NCI-H2081 (cell line): ENCODE measurements at regions not wholly inside any gene's neighbourhood (a gene's known extent, or its start where the extent isn't known, plus 50 kb on each side); places are given as distances from the start of the nearest gene placed in this dataset.
"Not testable (repeated sequence)": the region's sequence is repeated elsewhere in the genome, so short reads cannot be mapped to it uniquely, and the experiment has no call there.

ENCODE experiments used
- DNase-seq, 2 experiments: peaks; one replicate each; lab custom pipeline; 2025; lab: John Stamatoyannopoulos, UW

GRCh38 chr14:39576258-39576657 is 144.0 kb upstream of the FBXO33 start:
- no peak for DNase-seq

- DNase-seq: no peak
Measured at GRCh38 chr14:39568809-39569538, 136.7 kb upstream of the FBXO33 start.

- no peak for DNase-seq
Measured at GRCh38 chr14:39566795-39567194, 134.6 kb upstream of the FBXO33 start.

- DNase-seq: no peak
Measured at GRCh38 chr14:39563361-39563760, 131.1 kb upstream of the FBXO33 start.

- DNase-seq: no peak
Measured at GRCh38 chr14:39562175-39562574, 129.9 kb upstream of the FBXO33 start.

GRCh38 chr14:39558525-39558924 is 126.3 kb upstream of the FBXO33 start:
- no peak for DNase-seq

- no peak for DNase-seq
Measured at GRCh38 chr14:39555749-39556148, 123.5 kb upstream of the FBXO33 start.

- DNase-seq: no peak
Measured at GRCh38 chr14:39554576-39554975, 122.3 kb upstream of the FBXO33 start.

- no peak for DNase-seq
Measured at GRCh38 chr14:39548358-39548757, 116.1 kb upstream of the FBXO33 start.

- no peak for DNase-seq
Measured at GRCh38 chr14:39547845-39548244, 115.6 kb upstream of the FBXO33 start.

- DNase-seq: no peak
Measured at GRCh38 chr14:39505812-39506211, 73.6 kb upstream of the FBXO33 start.

GRCh38 chr14:39500253-39500652 is 68.0 kb upstream of the FBXO33 start:
- no peak for DNase-seq

- no peak for DNase-seq
Measured at GRCh38 chr14:39499514-39499913, 67.3 kb upstream of the FBXO33 start.

GRCh38 chr14:39497677-39498076 is 65.4 kb upstream of the FBXO33 start:
- not testable (repeated sequence) for DNase-seq

GRCh38 chr14:39492267-39492666 is 60.0 kb upstream of the FBXO33 start:
- no peak for DNase-seq

GRCh38 chr14:39491134-39491571 is 58.9 kb upstream of the FBXO33 start:
- peak; percentile 34 to 58 for DNase-seq

GRCh38 chr14:39488600-39488999 is 56.4 kb upstream of the FBXO33 start:
- no peak for DNase-seq

- no peak for DNase-seq
Measured at GRCh38 chr14:39483682-39484081, 51.4 kb upstream of the FBXO33 start.
